ENCODE measurements at regions not wholly inside any gene's neighbourhood (a gene's known extent, or its start where the extent isn't known, plus 50 kb on each side); places are given as distances from the start of the nearest gene placed in this dataset.
"Not testable (repeated sequence)": the region's sequence is repeated elsewhere in the genome, so short reads cannot be mapped to it uniquely, and the experiment has no call there.

DNA sequence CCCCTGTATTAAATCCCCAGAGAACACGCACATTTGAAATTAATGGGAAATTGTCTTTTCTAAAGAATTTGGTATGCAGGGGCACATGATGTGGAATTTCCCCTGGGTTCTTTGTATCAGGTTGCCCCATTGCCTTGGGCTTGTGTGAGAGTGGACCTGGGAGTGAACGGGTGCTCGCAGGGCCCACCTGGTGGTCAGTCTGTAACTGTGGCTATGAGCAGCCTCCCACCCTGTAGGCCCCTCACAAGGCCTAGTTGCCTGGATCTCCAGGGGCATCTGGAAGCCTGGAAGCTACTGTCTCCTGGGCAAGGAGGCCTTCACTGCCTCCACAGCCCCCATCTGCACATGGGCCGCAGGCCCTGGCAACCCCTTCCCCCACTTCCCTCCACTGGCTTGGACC lies 96.7 kb downstream of the SLC25A47 start:
- DNase-seq (ENCODE audit: low read depth in 2 of 2), result no peak

DNA sequence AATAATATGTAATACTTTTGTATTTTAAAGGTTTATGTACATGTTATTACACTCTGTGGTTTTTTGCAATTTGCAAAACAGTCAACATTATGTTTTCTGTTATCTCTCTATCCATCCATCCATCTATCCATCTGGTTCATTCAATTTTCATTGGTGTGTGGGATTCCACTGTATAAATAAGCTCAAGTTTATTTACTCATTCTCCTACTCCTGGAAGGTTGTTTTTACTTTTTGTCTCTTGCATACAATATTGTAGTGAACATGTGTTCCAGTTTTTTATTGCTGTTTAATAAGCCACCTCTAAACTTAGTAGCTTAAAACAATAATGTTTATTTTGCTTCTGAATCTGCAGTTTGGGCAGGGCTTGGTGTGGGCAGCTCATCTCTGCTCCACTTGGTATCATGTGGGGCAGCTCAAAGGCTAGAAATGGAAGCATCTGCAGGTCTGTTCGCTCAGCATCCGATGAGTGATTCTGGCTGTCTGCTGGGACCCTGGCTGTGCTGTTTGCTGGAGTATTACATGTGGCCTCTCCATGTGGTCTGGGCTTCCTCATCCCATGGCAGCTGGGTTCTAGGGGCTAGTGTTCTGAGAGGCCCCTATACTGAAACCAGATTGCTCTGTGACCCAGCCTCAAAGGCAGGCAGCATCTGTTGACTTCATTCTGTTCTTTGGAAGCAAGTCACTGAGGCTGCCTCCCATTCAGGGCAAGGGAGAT lies 98.8 kb downstream of the SLC25A47 start:
- DNase-seq (ENCODE audit: low read depth in 2 of 2), result no peak

DNA sequence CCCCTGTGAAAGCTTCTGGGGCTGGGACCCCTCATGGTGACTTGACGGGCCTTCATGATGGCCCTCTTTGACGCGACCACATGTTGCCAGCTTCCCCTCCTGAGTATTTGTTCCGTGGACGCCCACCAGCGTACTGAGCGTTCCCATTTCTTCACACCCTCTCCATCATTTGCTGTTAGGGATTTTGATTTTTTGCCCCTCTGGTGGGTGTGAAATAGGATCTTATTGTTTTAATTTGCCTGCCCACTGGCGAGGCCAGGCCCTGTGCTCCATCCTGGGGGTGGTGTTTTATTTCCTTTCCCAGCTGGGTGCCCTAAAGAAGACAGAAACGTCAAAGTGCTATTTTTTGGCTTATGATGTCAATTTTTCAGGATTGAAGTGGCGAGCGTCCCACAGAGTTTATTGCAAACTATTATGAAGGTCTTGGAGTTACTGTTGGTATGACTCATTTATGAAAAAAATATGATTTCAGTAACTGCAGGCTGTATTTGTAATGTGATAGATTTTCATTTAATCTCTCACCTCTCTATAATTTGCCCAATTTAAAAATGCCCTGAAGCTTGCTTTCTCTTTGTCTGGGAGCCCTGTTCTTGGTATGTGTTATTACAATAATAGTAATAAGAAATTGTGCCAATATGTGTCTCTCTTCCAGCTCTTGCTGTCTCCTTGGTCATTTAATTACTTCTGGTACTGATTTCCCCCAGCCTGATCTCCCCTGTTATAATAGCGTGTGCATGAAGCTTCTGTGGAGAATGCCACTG lies 99.6 kb downstream of the SLC25A47 start:
- no peak for DNase-seq (ENCODE audit: low read depth in 2 of 2)

DNA sequence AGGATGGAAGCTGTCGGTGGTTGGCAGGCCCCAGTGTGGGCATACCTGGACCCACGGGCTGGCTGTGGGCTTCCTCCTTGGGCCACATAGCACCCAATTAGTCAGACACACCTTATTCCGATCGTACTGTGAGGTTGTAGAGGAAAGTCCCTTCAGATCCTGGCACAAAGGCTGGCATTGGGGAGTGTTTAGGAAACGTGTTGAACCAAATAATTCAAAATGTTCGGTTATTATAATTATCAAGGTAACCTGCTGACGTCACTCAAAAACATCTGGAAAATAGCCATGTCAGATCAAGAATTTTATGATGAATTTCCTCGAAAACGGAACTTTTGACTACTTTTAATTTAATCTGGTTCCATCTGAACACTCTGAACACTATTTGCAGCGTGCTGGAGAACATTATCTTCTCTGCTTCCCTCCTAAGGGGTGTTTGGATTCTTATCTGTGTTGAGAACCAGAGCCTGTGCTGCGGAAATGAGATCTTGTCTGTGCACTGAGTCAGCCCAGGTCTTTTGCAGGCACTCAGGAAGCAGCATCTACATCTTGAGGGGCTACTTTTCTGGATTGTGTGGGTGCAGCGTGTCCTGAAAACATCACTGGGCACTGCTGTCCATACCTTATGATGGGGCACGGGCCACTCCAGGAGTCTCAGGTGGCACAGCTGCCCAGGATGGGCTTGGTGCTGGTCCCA lies 100.3 kb downstream of the SLC25A47 start:
- no peak for DNase-seq (ENCODE audit: low read depth in 2 of 2)

DNA sequence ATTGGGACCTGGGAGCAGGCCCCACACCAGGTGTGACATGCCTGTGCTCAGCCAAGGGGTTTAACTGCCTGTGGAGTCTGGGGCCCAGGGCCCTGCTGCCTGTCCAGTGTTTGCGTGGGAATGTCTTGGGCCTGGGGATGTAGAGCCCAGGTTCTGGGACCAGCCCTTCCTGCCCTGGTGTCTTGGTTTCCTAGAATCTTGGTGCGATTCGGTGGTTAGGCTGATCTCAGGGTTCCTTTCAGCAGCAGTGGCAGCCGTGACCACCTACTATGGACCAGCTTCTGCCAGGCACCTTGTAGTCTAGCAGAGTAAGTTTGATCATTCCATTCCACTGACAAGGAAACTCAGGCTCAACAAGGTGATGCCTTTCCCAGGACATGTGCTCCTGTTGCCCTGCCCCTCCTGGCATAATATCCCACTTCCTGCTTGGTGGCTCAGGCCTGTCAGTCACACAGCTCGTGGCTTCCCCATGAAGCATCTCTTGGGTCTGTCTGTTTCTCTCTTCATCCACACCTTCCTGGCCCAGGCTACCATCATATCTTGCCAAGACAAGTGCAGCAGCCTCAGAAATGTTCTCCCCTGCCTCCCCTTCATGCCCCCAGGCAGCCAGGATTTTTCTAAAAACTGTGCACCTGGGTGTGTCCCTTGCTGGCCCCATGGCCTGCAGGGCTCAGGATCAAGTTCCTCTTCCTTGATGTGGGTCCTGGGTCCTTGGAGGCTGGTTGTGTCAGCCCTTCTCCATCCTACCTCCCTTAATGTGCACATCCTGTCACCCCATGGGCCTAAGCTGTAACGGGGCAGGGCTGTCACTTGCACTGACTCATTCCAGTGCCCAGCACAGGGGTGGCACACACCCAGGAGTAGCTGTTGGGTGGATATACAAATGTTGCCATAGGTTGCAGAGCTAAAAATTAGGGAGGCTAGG lies 101.6 kb downstream of the SLC25A47 start:
- DNase-seq (ENCODE audit: low read depth in 2 of 2), result no peak

DNA sequence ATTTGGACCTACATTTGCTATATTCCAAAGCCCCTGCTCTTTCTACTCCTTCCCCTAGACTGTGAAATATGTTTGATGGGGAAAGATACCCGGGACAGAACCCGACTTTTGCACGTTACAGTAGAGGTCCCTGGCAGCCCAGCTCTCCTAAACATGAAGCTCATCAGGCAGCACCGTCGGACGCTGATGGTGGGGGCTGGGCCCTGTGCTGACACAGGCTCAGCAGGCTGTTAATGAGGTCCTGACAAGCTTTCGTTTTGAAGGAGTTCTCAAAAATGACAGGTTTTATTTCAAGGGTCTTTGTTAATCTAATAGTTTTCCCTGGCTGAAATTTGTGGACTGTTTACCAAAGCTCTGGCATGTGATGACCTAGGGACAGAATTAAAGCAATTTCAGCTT lies 102.3 kb downstream of the SLC25A47 start:
- no peak for DNase-seq (ENCODE audit: low read depth in 2 of 2)

DNA sequence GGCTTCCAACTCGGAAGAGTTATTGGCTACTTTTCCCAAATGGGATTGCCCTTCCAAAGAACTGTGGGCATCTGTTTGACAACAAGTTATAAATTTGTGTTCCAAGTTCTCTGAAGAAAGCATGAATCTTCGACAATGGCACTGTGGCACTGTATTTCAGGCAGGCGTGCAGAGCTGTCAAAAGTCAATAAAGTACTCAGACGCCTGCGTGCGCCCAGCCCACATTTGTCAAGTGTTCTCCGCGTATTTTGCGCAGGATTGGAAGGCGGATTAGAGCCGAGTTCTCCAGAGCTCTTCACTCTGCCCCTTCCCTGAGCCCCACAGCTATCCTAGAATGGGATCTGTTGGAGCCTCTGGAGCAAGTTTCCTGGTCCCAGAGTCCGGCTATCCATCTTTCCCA lies 103.2 kb downstream of the SLC25A47 start:
- DNase-seq (ENCODE audit: low read depth in 2 of 2), result no peak

DNA sequence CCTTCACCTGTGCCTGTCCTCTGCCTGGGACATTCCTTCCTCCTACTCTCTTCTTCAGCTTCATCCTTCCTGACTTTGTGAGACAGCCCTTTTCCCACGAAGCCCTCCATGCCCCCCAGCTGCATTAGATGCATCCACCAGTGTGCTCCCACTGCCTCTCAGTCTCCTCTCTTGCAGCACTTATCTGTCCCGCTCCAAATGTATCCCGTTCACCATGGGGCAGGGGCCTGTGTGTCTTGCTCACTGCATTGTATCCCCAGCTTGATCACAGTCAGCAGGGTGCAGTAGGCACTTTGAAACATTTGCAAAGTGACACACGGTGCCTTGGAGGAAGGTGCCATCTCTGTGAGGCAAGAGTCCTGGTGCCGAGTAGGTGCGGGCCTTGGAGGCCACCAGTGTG lies 104.0 kb downstream of the SLC25A47 start:
- DNase-seq (ENCODE audit: low read depth in 2 of 2), result no peak

DNA sequence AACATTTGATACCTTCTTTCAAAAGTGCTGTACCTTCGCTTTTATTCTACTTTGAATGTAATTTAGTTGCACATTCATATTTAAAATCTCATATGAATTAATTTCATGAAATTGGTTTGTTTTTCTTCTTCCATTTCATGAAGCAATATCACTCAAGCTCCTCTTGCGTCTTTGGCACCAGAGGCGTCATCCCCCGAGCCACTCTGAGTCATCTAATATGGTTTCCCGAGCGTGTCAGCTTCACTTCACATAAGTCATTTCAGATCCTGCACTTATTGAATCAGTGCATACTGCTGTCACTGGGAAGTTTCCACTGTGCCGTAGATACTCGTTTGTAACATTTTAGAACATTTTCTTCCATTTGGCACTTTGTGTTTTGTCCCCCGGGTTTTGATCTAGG lies 105.6 kb downstream of the SLC25A47 start:
- DNase-seq (ENCODE audit: low read depth in 2 of 2), result no peak

DNA sequence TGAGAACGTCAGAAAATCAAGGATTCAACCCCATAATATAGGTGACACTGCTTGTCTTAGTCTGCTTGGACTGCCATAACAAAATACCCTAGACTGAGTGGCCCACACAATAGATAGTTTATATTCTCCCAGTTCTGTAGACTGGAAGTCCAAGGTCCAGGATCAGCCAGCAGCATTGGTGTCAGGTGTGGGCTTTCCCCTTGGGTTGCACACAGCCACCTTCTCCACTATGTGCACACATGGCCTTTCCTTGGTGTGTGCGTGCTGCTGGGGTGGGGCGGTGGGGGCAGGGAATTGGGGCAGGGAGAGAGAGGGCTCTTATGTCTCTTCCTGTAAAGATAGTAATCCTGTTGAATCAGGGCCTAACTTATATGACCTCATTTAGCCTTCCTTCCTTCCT lies 106.4 kb downstream of the SLC25A47 start:
- no peak for DNase-seq (ENCODE audit: low read depth in 2 of 2)

DNA sequence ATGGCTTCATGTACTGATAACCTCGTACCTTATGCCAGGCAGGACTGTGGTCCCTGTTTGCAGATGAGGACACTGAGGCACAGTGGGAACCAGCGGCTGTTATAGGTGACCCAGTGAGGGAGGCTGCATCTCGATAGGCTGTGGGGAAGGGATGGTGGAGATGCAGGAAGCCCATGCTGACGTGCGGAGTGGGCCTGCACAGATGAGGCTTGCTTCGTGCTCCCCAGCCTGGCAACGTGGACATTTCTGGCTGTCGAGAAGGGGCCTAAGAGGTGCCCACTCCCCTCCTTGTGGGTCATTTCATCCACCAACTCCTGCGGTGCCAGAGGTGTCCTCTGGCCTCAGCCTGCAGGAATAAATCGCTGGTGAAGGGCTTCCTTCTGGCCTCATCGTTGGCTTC lies 107.4 kb downstream of the SLC25A47 start:
- no peak for DNase-seq (ENCODE audit: low read depth in 2 of 2)

DNA sequence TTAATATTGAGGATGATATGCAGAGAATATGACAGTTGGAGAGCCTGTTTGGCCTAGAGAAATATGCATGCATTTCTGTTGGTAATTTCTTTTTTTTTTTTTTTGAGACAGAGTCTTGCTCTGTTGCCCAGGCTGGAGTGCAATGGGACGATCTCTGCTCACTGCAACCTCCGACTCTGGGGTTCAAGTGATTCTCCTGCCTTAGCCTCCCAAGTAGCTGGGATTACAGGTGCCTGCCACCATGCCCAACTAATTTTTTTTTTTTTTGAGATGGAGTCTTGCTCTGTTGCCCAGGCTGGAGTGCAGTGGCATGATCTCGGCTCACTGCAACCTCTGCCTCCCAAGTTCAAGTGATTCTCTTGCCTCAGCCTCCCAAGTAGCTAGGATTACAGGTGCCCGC lies 108.3 kb downstream of the SLC25A47 start:
- DNase-seq (ENCODE audit: low read depth in 2 of 2), result not testable (repeated sequence)

DNA sequence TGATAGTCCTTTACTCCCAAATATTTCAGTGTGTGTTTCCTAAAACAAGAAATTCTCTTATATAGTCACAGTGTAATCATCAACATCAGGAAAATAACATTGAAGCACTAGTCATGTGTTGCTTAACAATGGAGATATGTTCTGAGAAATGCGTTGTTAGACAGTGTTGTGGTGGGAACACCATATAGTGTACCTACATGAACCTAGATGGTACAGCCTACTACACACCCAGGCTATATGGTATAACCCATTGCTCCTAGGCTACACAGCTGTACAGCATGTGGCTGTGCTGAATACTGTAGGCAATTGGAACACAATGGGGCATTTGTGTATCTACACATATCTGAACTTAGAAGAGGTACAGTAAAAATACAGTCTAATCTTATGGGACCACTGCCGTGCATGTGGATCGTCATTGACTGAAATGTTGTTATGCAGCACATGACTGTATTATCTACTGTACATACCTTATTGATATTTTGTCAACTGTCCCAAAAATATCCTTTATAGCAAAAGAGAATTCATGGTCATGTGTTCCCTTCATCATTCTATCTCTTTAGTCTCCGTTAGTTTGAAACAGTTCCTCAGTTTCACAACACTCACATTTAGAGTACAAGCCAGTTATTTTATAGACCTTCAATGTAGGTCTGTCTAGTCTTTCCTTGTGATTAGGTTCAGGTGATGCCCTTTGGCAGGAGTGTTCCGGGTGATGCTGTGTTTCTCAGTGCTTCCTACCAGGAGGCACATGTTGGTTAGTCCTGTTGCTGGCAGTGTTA lies 109.7 kb downstream of the SLC25A47 start:
- no peak for DNase-seq (ENCODE audit: low read depth in 2 of 2)

DNA sequence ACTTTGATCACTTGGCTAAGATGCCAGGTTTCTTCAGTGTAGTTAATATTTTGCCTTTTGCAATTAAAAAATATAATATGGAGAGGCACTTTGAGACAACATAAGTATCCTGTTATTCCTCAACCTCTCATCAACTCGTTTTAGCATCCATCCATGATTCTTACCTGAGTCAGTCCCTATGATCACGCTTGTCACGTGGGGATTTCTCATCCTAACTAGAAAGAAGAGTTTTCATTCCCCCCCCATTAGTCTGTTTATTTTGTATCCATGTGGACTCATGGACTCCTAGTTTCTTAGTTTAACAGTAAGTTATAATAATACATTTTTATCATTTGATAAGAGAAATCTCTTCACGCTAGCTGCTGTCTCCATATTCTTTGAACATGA lies 110.3 kb downstream of the SLC25A47 start:
- DNase-seq (ENCODE audit: low read depth in 2 of 2), result no peak

DNA sequence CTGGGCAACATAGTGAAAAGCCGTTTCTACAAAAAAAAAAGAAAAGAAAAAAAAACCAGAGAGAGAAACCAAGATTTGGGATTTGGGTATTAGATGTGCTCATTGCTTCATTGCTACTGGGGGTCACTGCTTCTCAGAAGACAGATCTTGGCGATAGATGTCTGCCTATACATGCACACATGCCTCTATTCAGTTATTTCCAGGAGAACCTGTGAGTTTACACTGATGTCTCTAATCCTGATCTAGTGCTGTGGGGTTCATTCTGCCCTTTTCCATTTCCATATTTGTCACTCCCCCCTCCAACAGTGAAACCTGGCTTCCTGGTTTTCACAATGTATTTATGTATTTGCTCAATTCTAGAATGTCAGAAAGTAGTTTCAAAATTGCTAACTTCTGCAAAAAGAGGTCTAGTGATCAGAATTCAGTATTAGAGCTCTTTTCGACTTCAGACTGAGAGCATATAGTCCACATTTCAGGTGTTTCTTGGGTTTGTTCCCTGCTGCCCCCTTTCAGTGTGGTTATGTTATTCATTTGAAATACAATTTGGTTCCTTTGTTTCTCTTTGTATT lies 111.0 kb downstream of the SLC25A47 start:
- no peak for DNase-seq (ENCODE audit: low read depth in 2 of 2)

DNA sequence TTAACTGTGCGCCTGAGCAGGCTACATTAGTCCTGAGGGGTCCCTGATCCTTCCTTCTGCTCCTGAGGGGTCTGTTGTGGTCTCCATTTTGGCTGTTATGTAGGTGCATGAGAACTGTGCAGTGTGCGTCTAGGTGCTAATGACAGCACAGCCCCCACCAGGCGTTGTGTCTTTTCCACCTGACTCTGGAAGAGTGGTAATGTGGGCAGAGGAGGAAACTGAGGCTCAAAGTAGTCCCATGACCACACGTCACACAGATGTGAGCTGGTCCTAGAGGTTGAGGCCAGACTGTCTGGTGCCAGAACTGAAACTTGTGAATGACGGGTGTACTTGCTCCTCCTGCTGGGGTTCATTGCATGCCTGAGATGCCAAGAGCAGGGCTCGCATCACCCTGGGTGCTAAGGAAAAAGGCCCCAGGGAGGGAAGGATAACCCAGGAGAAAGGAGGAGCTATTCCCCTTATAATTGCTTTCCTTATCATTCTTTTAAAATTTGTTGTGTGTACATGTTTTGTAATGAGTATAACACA lies 111.8 kb downstream of the SLC25A47 start:
- no peak for DNase-seq (ENCODE audit: low read depth in 2 of 2)

DNA sequence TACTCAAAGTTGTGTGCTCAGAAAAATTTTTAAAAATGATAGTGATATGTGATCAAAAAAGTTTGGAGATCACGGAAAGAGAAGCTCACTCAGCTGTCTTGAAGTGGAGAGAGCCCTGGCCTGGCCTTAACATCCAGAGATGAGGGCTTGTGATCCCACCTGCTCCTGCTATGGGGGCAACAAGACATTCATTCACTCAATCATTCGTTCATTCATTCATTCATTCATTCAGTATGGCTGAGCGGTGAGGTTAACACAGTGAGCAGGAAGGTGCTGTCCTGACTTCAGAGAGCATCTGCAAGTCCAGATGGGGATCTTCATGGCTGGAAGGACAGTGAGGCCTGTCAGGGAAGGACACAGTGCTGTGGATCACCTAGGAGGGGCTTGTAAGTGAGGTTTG lies 112.3 kb downstream of the SLC25A47 start:
- no peak for DNase-seq (ENCODE audit: low read depth in 2 of 2)

DNA sequence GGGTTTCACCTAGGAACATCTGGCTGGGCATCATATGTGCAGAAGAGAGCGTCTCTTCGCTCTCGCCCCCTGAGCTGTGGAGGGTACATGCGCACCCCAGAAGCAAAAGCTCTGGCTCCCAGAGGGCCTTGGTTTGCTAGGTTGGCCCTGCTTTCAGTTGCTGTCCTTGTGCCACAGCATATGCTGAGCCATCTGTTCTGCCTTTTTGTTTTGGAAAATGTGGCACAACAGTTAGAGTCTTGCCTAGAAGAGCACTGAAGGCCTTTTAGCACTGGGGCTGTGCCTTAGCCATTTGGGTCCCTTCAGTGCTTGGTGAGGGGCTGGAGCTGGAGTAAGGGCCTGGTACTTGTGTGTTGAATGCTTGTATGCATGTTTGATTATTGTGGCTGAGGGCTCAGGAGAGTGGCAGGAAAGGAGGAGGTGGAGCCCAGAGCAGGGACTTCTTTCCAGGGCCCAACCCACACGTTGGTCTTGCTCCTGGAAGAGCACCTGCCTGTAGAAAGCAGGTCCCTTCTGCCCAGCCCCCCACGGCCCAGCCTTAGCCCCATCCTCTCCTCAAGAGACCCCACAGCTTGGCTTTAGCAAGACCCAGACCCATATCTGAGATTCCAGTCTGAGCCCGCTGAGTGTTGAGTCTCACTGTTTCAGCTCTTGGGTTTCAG lies 113.7 kb downstream of the SLC25A47 start:
- DNase-seq (ENCODE audit: low read depth in 2 of 2), result no peak

DNA sequence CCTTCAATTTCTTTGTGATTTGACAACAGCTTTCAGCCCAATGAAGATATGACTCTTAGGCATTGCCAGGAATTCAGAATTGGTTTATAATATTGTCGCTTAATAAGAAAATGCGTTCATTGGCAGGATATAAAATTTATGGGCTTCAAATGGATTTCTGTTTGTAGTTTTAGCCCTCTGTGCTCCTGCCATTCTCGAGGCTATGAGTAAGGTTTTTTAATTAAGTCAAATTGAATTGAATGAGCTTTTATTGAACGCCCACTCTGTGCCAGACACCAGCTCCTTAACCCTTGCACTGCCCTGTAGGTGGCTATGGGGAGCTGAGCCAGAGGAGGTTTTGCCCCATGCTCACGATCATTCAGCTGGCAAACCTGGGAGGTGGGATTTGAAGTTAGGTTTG lies 115.1 kb downstream of the SLC25A47 start:
- no peak for DNase-seq (ENCODE audit: low read depth in 2 of 2)
